ENCODE measurements at regions not wholly inside any gene's neighbourhood (a gene's known extent, or its start where the extent isn't known, plus 50 kb on each side); places are given as distances from the start of the nearest gene placed in this dataset.
A peak's percentile ranks its signal among the peaks of the same experiment; 100 is the strongest.

- H3K27ac Mint-ChIP-seq = no peak overlapping the region
- H3K4me3 Mint-ChIP-seq = no peak overlapping the region
- H3K9me3 Mint-ChIP-seq = peaks cover 3% of the 10 kb centered on the region
Observed at GRCh38 chr4:11609751-11610150, 181.1 kb upstream of the HS3ST1 start.

GRCh38 chr4:11608992-11609391 is 180.3 kb upstream of the HS3ST1 start:
- Mint-ChIP-seq H3K27ac (no peak overlapping the region), H3K27me3 (peaks cover 0 to 3% of the 10 kb centered on the region in 2 donors), H3K4me1 (ENCODE audit: low read depth in 2 of 2) (no peaks in the 10 kb centered on the region), H3K36me3 (no peaks in the 10 kb centered on the region), H3K9me3 (peaks cover 3% of the 10 kb centered on the region), H3K4me3 (no peak overlapping the region)
- DNase-seq (ENCODE audit: low spot score) (no peak), ATAC-seq (no peak)

More at GRCh38 chr4:11609751-11610150, 181.1 kb upstream of the HS3ST1 start:
- no peaks in the 10 kb centered on the region for H3K4me1 Mint-ChIP-seq (ENCODE audit: low read depth in 2 of 2)
- peaks cover 0 to 3% of the 10 kb centered on the region in 2 donors for H3K27me3 Mint-ChIP-seq
- DNase-seq (ENCODE audit: low spot score) (no peak), ATAC-seq (no peak)
- H3K36me3 Mint-ChIP-seq = no peaks in the 10 kb centered on the region

GRCh38 chr4:11606078-11606477 is 177.4 kb upstream of the HS3ST1 start:
- ATAC-seq = no peak

GRCh38 chr4:11605597-11605996 is 176.9 kb upstream of the HS3ST1 start:
- H3K27me3 Mint-ChIP-seq = peaks cover 0 to 3% of the 10 kb centered on the region in 2 donors
- H3K27ac Mint-ChIP-seq = no peak overlapping the region
- ATAC-seq = no peak
- no peaks in the 10 kb centered on the region for H3K9me3 Mint-ChIP-seq
- H3K4me1 Mint-ChIP-seq (ENCODE audit: low read depth in 2 of 2) = no peaks in the 10 kb centered on the region
- DNase-seq (ENCODE audit: low spot score) = no peak
- H3K4me3 Mint-ChIP-seq = no peak overlapping the region
- no peaks in the 10 kb centered on the region for H3K36me3 Mint-ChIP-seq

More at GRCh38 chr4:11606078-11606477, 177.4 kb upstream of the HS3ST1 start:
- no peak for DNase-seq (ENCODE audit: low spot score)
- no peaks in the 10 kb centered on the region for H3K4me1 Mint-ChIP-seq (ENCODE audit: low read depth in 2 of 2)
- H3K27ac Mint-ChIP-seq = no peak overlapping the region
- peaks cover 0 to 4% of the 10 kb centered on the region in 2 donors for H3K27me3 Mint-ChIP-seq
- peaks cover 1% of the 10 kb centered on the region for H3K9me3 Mint-ChIP-seq
- H3K36me3 Mint-ChIP-seq = no peaks in the 10 kb centered on the region
- no peak overlapping the region for H3K4me3 Mint-ChIP-seq

GRCh38 chr4:11604821-11605220 is 176.1 kb upstream of the HS3ST1 start:
- H3K27me3 Mint-ChIP-seq = peaks cover 0 to 3% of the 10 kb centered on the region in 2 donors
- no peaks in the 10 kb centered on the region for H3K4me1 Mint-ChIP-seq (ENCODE audit: low read depth in 2 of 2)
- DNase-seq (ENCODE audit: low spot score) (no peak), ATAC-seq (no peak)
- no peaks in the 10 kb centered on the region for H3K36me3 Mint-ChIP-seq
- no peak overlapping the region for H3K27ac Mint-ChIP-seq
- H3K9me3 Mint-ChIP-seq = no peaks in the 10 kb centered on the region
- H3K4me3 Mint-ChIP-seq = no peak overlapping the region

- no peak for ATAC-seq
- Mint-ChIP-seq H3K9me3 (peaks cover 3% of the 10 kb centered on the region), H3K36me3 (no peaks in the 10 kb centered on the region), H3K27ac (no peak overlapping the region), H3K4me1 (ENCODE audit: low read depth in 2 of 2) (no peaks in the 10 kb centered on the region), H3K27me3 (peaks cover 6% of the 10 kb centered on the region in 2 donors), H3K4me3 (no peak overlapping the region)
- no peak for DNase-seq (ENCODE audit: low spot score)
Observed at GRCh38 chr4:11603591-11604194, 175.0 kb upstream of the HS3ST1 start.

- DNase-seq (ENCODE audit: low spot score) (no peak), ATAC-seq (no peak)
- peaks cover 8 to 10% of the 10 kb centered on the region in 2 donors for H3K27me3 Mint-ChIP-seq
- no peaks in the 10 kb centered on the region for H3K4me1 Mint-ChIP-seq (ENCODE audit: low read depth in 2 of 2)
- no peak overlapping the region for H3K27ac Mint-ChIP-seq
- H3K36me3 Mint-ChIP-seq = no peaks in the 10 kb centered on the region
- no peak overlapping the region for H3K4me3 Mint-ChIP-seq
- H3K9me3 Mint-ChIP-seq = peaks cover 4% of the 10 kb centered on the region
Observed at GRCh38 chr4:11602606-11603340, 174.1 kb upstream of the HS3ST1 start.

- no peak overlapping the region for H3K27ac Mint-ChIP-seq
- ATAC-seq = no peak
- no peaks in the 10 kb centered on the region for H3K36me3 Mint-ChIP-seq
Observed at GRCh38 chr4:11599064-11599463, 170.4 kb upstream of the HS3ST1 start.

GRCh38 chr4:11598591-11598990 is 169.9 kb upstream of the HS3ST1 start:
- Mint-ChIP-seq H3K27ac (no peak overlapping the region), H3K4me1 (ENCODE audit: low read depth in 2 of 2) (no peaks in the 10 kb centered on the region), H3K9me3 (peaks cover 4% of the 10 kb centered on the region), H3K4me3 (no peak overlapping the region), H3K36me3 (no peaks in the 10 kb centered on the region), H3K27me3 (peaks cover 8 to 10% of the 10 kb centered on the region in 2 donors)
- DNase-seq (ENCODE audit: low spot score) (no peak), ATAC-seq (no peak)

More at GRCh38 chr4:11599064-11599463, 170.4 kb upstream of the HS3ST1 start:
- no peaks in the 10 kb centered on the region for H3K4me1 Mint-ChIP-seq (ENCODE audit: low read depth in 2 of 2)
- H3K27me3 Mint-ChIP-seq = peaks cover 8 to 10% of the 10 kb centered on the region in 2 donors
- H3K4me3 Mint-ChIP-seq = no peak overlapping the region
- peaks cover 4% of the 10 kb centered on the region for H3K9me3 Mint-ChIP-seq
- no peak for DNase-seq (ENCODE audit: low spot score)

GRCh38 chr4:11597506-11597905 is 168.8 kb upstream of the HS3ST1 start:
- Mint-ChIP-seq H3K4me3 (no peak overlapping the region), H3K9me3 (peaks cover 4% of the 10 kb centered on the region), H3K4me1 (ENCODE audit: low read depth in 2 of 2) (no peaks in the 10 kb centered on the region), H3K27ac (no peak overlapping the region), H3K36me3 (no peaks in the 10 kb centered on the region), H3K27me3 (peaks cover 6 to 10% of the 10 kb centered on the region in 2 donors)
- DNase-seq (ENCODE audit: low spot score) = no peak
- ATAC-seq = no peak

- Mint-ChIP-seq H3K36me3 (no peaks in the 10 kb centered on the region), H3K9me3 (peaks cover 4% of the 10 kb centered on the region), H3K4me3 (no peak overlapping the region), H3K4me1 (ENCODE audit: low read depth in 2 of 2) (no peaks in the 10 kb centered on the region), H3K27ac (no peak overlapping the region), H3K27me3 (peaks cover 6 to 10% of the 10 kb centered on the region in 2 donors)
- no peak for ATAC-seq
- DNase-seq (ENCODE audit: low spot score) = no peak
Observed at GRCh38 chr4:11596989-11597388, 168.3 kb upstream of the HS3ST1 start.

- peaks cover 8 to 11% of the 10 kb centered on the region in 2 donors for H3K27me3 Mint-ChIP-seq
- no peak for ATAC-seq
- peaks cover 7% of the 10 kb centered on the region for H3K9me3 Mint-ChIP-seq
- no peak overlapping the region for H3K4me3 Mint-ChIP-seq
- H3K27ac Mint-ChIP-seq = no peak overlapping the region
- no peak for DNase-seq (ENCODE audit: low spot score)
- H3K36me3 Mint-ChIP-seq = no peaks in the 10 kb centered on the region
- no peaks in the 10 kb centered on the region for H3K4me1 Mint-ChIP-seq (ENCODE audit: low read depth in 2 of 2)
Observed at GRCh38 chr4:11593576-11594116, 165.0 kb upstream of the HS3ST1 start.

GRCh38 chr4:11592276-11592675 is 163.6 kb upstream of the HS3ST1 start:
- no peak overlapping the region for H3K4me3 Mint-ChIP-seq
- H3K27ac Mint-ChIP-seq = no peak overlapping the region
- no peaks in the 10 kb centered on the region for H3K36me3 Mint-ChIP-seq
- DNase-seq (ENCODE audit: low spot score) = no peak
- H3K9me3 Mint-ChIP-seq = peaks cover 6% of the 10 kb centered on the region
- H3K27me3 Mint-ChIP-seq = peaks cover 6 to 7% of the 10 kb centered on the region in 2 donors
- no peaks in the 10 kb centered on the region for H3K4me1 Mint-ChIP-seq (ENCODE audit: low read depth in 2 of 2)
- ATAC-seq = no peak

- Mint-ChIP-seq H3K36me3 (no peaks in the 10 kb centered on the region), H3K4me3 (no peak overlapping the region), H3K27ac (no peak overlapping the region), H3K27me3 (peaks cover 6 to 7% of the 10 kb centered on the region in 2 donors), H3K4me1 (ENCODE audit: low read depth in 2 of 2) (no peaks in the 10 kb centered on the region), H3K9me3 (peaks cover 6% of the 10 kb centered on the region)
- ATAC-seq (peak in 1 of 2 donors; percentile 43), DNase-seq (ENCODE audit: low spot score) (no peak)
Observed at GRCh38 chr4:11590132-11590531, 161.4 kb upstream of the HS3ST1 start.
